Neural crest cell (in vitro differentiated cells): ENCODE measurements at regions not wholly inside any gene's neighbourhood (a gene's known extent, or its start where the extent isn't known, plus 50 kb on each side); places are given as distances from the start of the nearest gene placed in this dataset.

ENCODE experiments used
- DNase-seq: peaks from one replicate; pipeline ENCODE4 v3.0.0; 2021; ENCODE audit warnings: low read depth, mixed read lengths, low spot score
- H3K27ac Mint-ChIP-seq: one replicate; pipeline ENCODE4 v1.8.0; 2021; ENCODE audit warnings: mild to moderate bottlenecking, mixed read lengths; ENCODE audit not compliant: unreplicated experiment
- H3K27me3 Mint-ChIP-seq: 2 replicates; pipeline ENCODE4 v1.8.0; 2021; ENCODE audit warnings: low read depth, mild to moderate bottlenecking, mixed read lengths
- H3K36me3 Mint-ChIP-seq: 2 replicates; pipeline ENCODE4 v1.8.0; 2021; ENCODE audit warnings: low read depth, mild to moderate bottlenecking, mixed read lengths
- H3K4me1 Mint-ChIP-seq: 2 replicates; pipeline ENCODE4 v1.8.0; 2021; ENCODE audit warnings: mixed read lengths
- H3K4me3 Mint-ChIP-seq: one replicate; pipeline ENCODE4 v1.8.0; 2021; ENCODE audit warnings: mild to moderate bottlenecking, mixed read lengths
- H3K9me3 Mint-ChIP-seq: 2 replicates; pipeline ENCODE4 v1.8.0; 2021; ENCODE audit warnings: mixed read lengths
- TF ChIP-seq, protein P1 (sequence below): fragments of 200-600 bp; sonication (generic); conservative IDR thresholded peaks from 2 replicates; pipeline ENCODE4 v1.5.0; 2021; ENCODE audit warnings: antibody characterized with exemption, mild to moderate bottlenecking

DNA sequence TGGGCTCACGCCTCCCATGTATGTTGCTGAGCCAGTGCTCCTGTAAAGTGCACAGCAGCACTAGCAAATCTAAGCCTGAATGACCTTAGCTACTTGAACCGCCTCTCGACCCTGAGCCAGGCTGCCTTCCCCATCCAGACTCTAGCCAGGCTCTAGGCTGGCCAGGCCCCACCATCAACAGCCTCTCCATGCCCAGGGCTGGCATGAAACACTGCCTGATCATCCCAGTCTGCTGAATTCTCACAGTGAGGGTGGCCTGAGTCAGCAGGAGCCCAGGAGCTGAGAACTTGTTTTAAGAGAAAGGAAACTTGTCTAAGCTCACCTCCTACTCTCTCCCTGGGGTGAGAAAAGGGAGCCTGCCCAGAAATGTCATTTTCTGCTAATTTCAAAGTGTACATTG, 733.3 kb downstream of the PTPRU start:
- H3K27me3 Mint-ChIP-seq = peaks cover 36% of the 10 kb centered on the region
- no peak for DNase-seq
- no peaks in the 10 kb centered on the region for H3K36me3 Mint-ChIP-seq
- H3K4me3 Mint-ChIP-seq = no peak overlapping the region
- TF ChIP-seq, protein P1, sequence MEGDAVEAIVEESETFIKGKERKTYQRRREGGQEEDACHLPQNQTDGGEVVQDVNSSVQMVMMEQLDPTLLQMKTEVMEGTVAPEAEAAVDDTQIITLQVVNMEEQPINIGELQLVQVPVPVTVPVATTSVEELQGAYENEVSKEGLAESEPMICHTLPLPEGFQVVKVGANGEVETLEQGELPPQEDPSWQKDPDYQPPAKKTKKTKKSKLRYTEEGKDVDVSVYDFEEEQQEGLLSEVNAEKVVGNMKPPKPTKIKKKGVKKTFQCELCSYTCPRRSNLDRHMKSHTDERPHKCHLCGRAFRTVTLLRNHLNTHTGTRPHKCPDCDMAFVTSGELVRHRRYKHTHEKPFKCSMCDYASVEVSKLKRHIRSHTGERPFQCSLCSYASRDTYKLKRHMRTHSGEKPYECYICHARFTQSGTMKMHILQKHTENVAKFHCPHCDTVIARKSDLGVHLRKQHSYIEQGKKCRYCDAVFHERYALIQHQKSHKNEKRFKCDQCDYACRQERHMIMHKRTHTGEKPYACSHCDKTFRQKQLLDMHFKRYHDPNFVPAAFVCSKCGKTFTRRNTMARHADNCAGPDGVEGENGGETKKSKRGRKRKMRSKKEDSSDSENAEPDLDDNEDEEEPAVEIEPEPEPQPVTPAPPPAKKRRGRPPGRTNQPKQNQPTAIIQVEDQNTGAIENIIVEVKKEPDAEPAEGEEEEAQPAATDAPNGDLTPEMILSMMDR = no peak
- no peak overlapping the region for H3K27ac Mint-ChIP-seq
- peaks cover 19% of the 10 kb centered on the region for H3K4me1 Mint-ChIP-seq
- no peaks in the 10 kb centered on the region for H3K9me3 Mint-ChIP-seq

DNA sequence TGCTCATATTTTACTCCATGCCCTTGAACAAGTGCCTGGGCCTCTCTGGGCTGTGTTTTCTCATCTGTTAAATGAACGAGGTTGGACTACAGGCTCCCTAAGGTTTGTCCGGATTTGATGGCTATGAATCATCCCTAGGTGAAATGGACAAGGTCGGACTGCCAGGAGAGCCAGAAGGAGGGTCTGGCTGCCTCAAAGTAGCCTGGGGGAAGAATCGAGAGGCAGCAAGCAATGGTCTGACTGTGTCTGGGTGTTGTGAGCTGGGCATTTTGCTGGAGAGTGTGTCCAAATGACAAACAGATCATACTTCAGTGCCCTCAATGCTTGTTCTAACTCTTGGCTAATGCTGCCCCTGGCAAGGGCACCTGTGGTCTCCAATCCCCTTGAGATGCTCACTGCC, 730.9 kb downstream of the PTPRU start:
- Mint-ChIP-seq H3K9me3 (no peaks in the 10 kb centered on the region), H3K4me3 (no peak overlapping the region), H3K27me3 (peaks cover 26% of the 10 kb centered on the region), H3K36me3 (no peaks in the 10 kb centered on the region), H3K27ac (no peak overlapping the region), H3K4me1 (peaks cover 12% of the 10 kb centered on the region)
- TF ChIP-seq, protein P1 = no peak
- no peak for DNase-seq

DNA sequence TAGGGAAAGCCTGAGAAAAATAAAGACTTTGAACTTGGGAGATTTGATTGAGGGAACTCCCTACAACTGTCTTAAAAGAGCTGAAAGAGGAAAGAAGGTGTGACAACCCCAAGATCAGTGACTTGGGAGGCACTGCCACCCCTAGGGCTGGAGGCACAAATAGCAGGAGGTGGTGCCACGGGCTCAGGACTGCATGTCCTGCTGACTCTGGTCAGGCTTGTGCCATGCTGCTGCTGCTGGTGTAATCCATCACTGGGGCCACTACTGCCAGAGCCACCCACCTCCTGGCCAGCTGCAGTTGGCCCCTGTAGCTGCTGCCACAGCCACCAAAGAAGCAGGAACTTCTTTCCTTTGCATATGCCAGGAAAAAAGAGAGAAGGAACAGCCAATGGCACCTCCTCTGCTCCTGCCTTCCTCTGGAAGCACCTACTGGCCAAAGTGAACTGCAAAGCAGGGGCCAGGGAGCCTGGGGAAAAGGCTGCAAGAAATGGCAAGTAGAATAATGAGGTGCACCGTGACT, 730.3 kb downstream of the PTPRU start:
- Mint-ChIP-seq H3K9me3 (no peaks in the 10 kb centered on the region), H3K4me3 (no peak overlapping the region), H3K27me3 (peaks cover 21% of the 10 kb centered on the region), H3K27ac (no peak overlapping the region), H3K4me1 (peaks cover 19% of the 10 kb centered on the region), H3K36me3 (no peaks in the 10 kb centered on the region)
- no peak for DNase-seq
- TF ChIP-seq, protein P1 = no peak

DNA sequence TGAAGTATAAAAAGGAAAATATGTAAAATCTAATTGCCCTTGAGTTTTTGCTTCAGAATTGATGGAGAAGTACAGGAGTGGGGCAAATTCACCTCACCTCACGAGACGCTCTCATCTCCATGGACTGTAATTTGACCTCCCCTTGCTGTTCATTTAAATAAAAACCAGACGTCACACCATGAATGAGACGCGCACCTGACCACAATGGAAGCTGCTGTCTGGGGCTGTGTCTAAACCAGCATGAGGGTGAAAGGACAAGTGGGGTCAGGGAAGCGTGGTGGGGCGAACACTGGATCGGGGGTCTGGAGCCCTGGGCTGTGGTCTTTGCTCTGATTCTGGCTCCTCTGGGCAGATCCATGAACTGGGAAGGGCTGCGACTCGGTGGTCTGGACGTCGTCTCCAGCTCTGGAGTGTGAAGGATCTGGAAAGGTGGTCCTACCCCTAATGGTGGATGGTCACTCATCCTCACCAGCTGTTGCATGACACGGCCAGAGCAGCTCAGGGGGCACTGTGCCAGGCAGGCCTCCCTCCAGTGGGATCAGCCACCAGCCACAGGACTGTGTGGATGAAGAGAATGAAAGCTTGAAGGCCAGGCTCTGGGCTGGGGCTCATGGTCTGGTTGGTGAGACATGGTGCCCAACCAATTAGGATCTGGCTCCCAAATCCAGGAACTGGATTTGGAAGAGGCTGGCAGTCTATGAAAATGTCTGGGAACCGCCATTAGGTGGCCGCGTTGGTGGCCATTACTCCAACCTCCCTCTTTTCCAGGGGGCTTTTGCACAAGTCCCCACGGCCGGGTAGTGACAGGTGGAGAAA, 728.6 kb downstream of the PTPRU start:
- H3K36me3 Mint-ChIP-seq = no peaks in the 10 kb centered on the region
- TF ChIP-seq, protein P1 = no peak
- H3K4me3 Mint-ChIP-seq = no peak overlapping the region
- H3K27ac Mint-ChIP-seq = no peak overlapping the region
- H3K9me3 Mint-ChIP-seq = no peaks in the 10 kb centered on the region
- H3K4me1 Mint-ChIP-seq = peaks cover 26% of the 10 kb centered on the region
- no peak for DNase-seq
- peaks cover 12% of the 10 kb centered on the region for H3K27me3 Mint-ChIP-seq

DNA sequence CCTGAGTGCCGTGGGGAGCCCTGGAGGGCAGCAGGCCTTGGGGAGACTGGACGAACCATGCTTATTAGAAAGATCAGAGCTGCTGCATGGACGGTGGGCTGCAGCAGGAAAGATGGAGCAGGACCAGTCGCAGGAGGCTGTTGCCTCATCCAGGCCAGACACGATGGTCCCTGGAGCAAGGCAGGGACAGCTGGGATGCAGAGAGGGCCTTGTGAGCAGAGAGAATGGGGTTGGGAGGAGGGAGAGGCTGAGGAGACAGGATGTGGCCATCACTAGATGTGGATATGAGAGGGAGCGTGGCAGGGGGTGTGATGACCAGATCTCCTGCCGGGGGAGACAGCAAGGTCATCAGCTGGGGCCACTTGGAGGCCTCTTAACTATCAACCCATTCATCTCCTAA, 727.6 kb downstream of the PTPRU start:
- DNase-seq = no peak
- Mint-ChIP-seq H3K4me1 (peaks cover 26% of the 10 kb centered on the region), H3K4me3 (no peak overlapping the region), H3K27ac (peak overlapping the region; percentile 84), H3K36me3 (no peaks in the 10 kb centered on the region), H3K27me3 (peaks cover 5% of the 10 kb centered on the region), H3K9me3 (no peaks in the 10 kb centered on the region)
- TF ChIP-seq, protein P1 = no peak
